Astrocyte (in vitro differentiated cells and primary cell): ENCODE measurements at regions not wholly inside any gene's neighbourhood (a gene's known extent, or its start where the extent isn't known, plus 50 kb on each side); places are given as distances from the start of the nearest gene placed in this dataset.

Experiments used
- DNase-seq: peaks from one replicate; pipeline ENCODE4 v3.0.0-alpha.2; 2010; ENCODE audit warnings: low read depth
- FAIRE-seq: peaks from 2 replicates; lab custom pipeline; 2011; peaks lifted over from hg19 to GRCh38; lab: Jason Lieb, UNC
- H2AFZ ChIP-seq: 2 replicates; pipeline ENCODE4 v1.6.0; 2012; ENCODE audit warnings: low read depth, low read length, inconsistent platforms
- H3K27ac ChIP-seq: 2 replicates; pipeline ENCODE4 v1.5.1; 2011; ENCODE audit warnings: low read depth, low read length, inconsistent platforms
- H3K27me3 ChIP-seq: 2 replicates; pipeline ENCODE4 v1.6.0; 2011; ENCODE audit warnings: low read length, inconsistent platforms; ENCODE audit not compliant: insufficient read depth
- H3K36me3 ChIP-seq: 2 replicates; pipeline ENCODE4 v1.5.1; 2011; ENCODE audit warnings: low read length, inconsistent platforms; ENCODE audit not compliant: insufficient read depth
- H3K4me1 ChIP-seq: 2 replicates; pipeline ENCODE4 v1.5.1; 2011; ENCODE audit warnings: low read length, inconsistent platforms; ENCODE audit not compliant: insufficient read depth
- H3K4me2 ChIP-seq: 2 replicates; pipeline ENCODE4 v1.6.0; 2012; ENCODE audit warnings: low read length, inconsistent platforms
- H3K4me3 ChIP-seq: 2 replicates; pipeline ENCODE4 v1.5.1; 2011; ENCODE audit warnings: low read depth, mild to moderate bottlenecking, low read length, inconsistent platforms; ENCODE audit not compliant: insufficient read depth
- H3K79me2 ChIP-seq: 2 replicates; pipeline ENCODE4 v1.6.0; 2012; ENCODE audit warnings: mild to moderate bottlenecking, low read length, inconsistent platforms; ENCODE audit not compliant: insufficient read depth
- H3K9ac ChIP-seq: 2 replicates; pipeline ENCODE4 v1.6.0; 2012; ENCODE audit warnings: mild to moderate bottlenecking, low read length, inconsistent platforms
- H3K9me3 ChIP-seq: 2 replicates; pipeline ENCODE4 v1.5.1; 2012; ENCODE audit warnings: low read depth, mild to moderate bottlenecking, low read length, inconsistent platforms; ENCODE audit not compliant: insufficient read depth
- H4K20me1 ChIP-seq: 2 replicates; pipeline ENCODE4 v1.6.0; 2012; ENCODE audit warnings: low read length, inconsistent platforms; ENCODE audit not compliant: insufficient read depth
- H3K27ac Mint-ChIP-seq: one replicate; pipeline ENCODE4 v1.8.0; 2021; ENCODE audit warnings: mild to moderate bottlenecking, mixed read lengths; ENCODE audit not compliant: unreplicated experiment
- H3K27me3 Mint-ChIP-seq: one replicate; pipeline ENCODE4 v1.8.0; 2021; ENCODE audit warnings: low read depth, mixed read lengths; ENCODE audit not compliant: unreplicated experiment
- H3K36me3 Mint-ChIP-seq: one replicate; pipeline ENCODE4 v1.8.0; 2021; ENCODE audit warnings: low read depth, mixed read lengths; ENCODE audit not compliant: unreplicated experiment
- H3K4me1 Mint-ChIP-seq: one replicate; pipeline ENCODE4 v1.8.0; 2021; ENCODE audit warnings: low read depth, mixed read lengths; ENCODE audit not compliant: unreplicated experiment
- H3K4me3 Mint-ChIP-seq: one replicate; pipeline ENCODE4 v1.8.0; 2021; ENCODE audit warnings: mild to moderate bottlenecking, moderate library complexity, mixed read lengths; ENCODE audit not compliant: unreplicated experiment
- H3K9me3 Mint-ChIP-seq: one replicate; pipeline ENCODE4 v1.8.0; 2021; ENCODE audit warnings: mild to moderate bottlenecking, mixed read lengths; ENCODE audit not compliant: unreplicated experiment
- EZH2 ChIP-seq: IDR thresholded peaks from 2 replicates; pipeline ENCODE4 v1.6.1; 2012; ENCODE audit warnings: mild to moderate bottlenecking, low read length, inconsistent platforms; ENCODE audit not compliant: insufficient read depth
- TF ChIP-seq, protein P1 (sequence below): IDR thresholded peaks from 2 replicates; pipeline ENCODE4 v1.5.1; 2011; ENCODE audit warnings: low read depth, mild to moderate bottlenecking, inconsistent platforms, low read length, moderate library complexity; ENCODE audit not compliant: insufficient read depth

- Mint-ChIP-seq H3K4me3 (no peak overlapping the region), H3K9me3 (no peaks in the 10 kb centered on the region), H3K4me1 (no peaks in the 10 kb centered on the region), H3K27ac (no peak overlapping the region), H3K36me3 (no peaks in the 10 kb centered on the region), H3K27me3 (peaks cover 15% of the 10 kb centered on the region)
- Histone ChIP-seq H3K79me2 (no peaks in the 10 kb centered on the region), H3K36me3 (no peaks in the 10 kb centered on the region), H3K4me3 (no peak overlapping the region), H3K4me1 (no peaks in the 10 kb centered on the region), H3K9ac (no peak overlapping the region), H4K20me1 (no peaks in the 10 kb centered on the region), H2AFZ (no peak overlapping the region), H3K9me3 (no peaks in the 10 kb centered on the region), H3K4me2 (no peak overlapping the region), H3K27ac (no peak overlapping the region), H3K27me3 (no peaks in the 10 kb centered on the region)
- TF ChIP-seq, protein P1, sequence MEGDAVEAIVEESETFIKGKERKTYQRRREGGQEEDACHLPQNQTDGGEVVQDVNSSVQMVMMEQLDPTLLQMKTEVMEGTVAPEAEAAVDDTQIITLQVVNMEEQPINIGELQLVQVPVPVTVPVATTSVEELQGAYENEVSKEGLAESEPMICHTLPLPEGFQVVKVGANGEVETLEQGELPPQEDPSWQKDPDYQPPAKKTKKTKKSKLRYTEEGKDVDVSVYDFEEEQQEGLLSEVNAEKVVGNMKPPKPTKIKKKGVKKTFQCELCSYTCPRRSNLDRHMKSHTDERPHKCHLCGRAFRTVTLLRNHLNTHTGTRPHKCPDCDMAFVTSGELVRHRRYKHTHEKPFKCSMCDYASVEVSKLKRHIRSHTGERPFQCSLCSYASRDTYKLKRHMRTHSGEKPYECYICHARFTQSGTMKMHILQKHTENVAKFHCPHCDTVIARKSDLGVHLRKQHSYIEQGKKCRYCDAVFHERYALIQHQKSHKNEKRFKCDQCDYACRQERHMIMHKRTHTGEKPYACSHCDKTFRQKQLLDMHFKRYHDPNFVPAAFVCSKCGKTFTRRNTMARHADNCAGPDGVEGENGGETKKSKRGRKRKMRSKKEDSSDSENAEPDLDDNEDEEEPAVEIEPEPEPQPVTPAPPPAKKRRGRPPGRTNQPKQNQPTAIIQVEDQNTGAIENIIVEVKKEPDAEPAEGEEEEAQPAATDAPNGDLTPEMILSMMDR: no peak
- no peak for TF ChIP-seq EZH2
- DNase-seq (no peak), FAIRE-seq (no peak)
Measured at GRCh38 chr10:124306520-124306919, 112.2 kb downstream of the OAT start.

- H3K27ac ChIP-seq: no peak overlapping the region
- DNase-seq: no peak
- no peaks in the 10 kb centered on the region for H3K9me3 ChIP-seq
- FAIRE-seq: no peak
- Mint-ChIP-seq H3K9me3 (peaks cover 4% of the 10 kb centered on the region), H3K27ac (no peak overlapping the region), H3K4me3 (no peak overlapping the region), H3K36me3 (no peaks in the 10 kb centered on the region), H3K27me3 (peaks cover 15% of the 10 kb centered on the region), H3K4me1 (no peaks in the 10 kb centered on the region)
- TF ChIP-seq EZH2: no peak
- TF ChIP-seq, protein P1: no peak
- no peaks in the 10 kb centered on the region for H3K79me2 ChIP-seq
- no peaks in the 10 kb centered on the region for H3K36me3 ChIP-seq
- H3K4me2 ChIP-seq: no peak overlapping the region
- no peak overlapping the region for H3K4me3 ChIP-seq
- no peaks in the 10 kb centered on the region for H3K27me3 ChIP-seq
- H3K9ac ChIP-seq: no peak overlapping the region
- no peaks in the 10 kb centered on the region for H4K20me1 ChIP-seq
- H3K4me1 ChIP-seq: no peaks in the 10 kb centered on the region
- H2AFZ ChIP-seq: no peak overlapping the region
Measured at GRCh38 chr10:124305984-124306383, 112.7 kb downstream of the OAT start.

DNA sequence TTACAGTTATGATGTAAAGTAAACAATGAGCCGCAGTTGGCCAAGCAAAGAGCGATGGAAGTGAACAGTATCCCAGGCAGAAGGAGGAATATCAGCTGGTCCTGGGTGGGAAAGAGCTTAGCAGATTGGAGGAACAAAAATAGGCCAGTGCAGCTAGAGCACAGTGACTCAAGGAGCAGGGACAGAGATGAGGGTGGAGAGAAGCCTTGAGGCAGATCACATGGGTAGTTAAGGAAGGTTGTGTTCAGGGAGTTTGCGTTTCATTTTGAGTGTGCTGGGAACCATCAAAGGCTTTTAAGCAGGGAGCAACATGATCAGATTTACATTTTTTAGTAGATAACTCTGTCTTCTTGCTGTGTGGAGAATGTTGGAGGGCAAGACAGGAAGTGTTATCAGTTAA, 113.6 kb downstream of the OAT start:
- Mint-ChIP-seq H3K36me3 (no peaks in the 10 kb centered on the region), H3K27ac (no peak overlapping the region), H3K27me3 (peaks cover 15% of the 10 kb centered on the region), H3K4me3 (no peak overlapping the region), H3K9me3 (peaks cover 12% of the 10 kb centered on the region), H3K4me1 (no peaks in the 10 kb centered on the region)
- no peak for DNase-seq
- no peak for FAIRE-seq
- H4K20me1 ChIP-seq: no peaks in the 10 kb centered on the region
- H3K4me2 ChIP-seq: no peak overlapping the region
- H3K27ac ChIP-seq: no peak overlapping the region
- H3K9ac ChIP-seq: no peak overlapping the region
- no peaks in the 10 kb centered on the region for H3K4me1 ChIP-seq
- TF ChIP-seq, protein P1: no peak
- no peak for TF ChIP-seq EZH2
- H3K79me2 ChIP-seq: no peaks in the 10 kb centered on the region
- no peak overlapping the region for H3K4me3 ChIP-seq
- H3K36me3 ChIP-seq: no peaks in the 10 kb centered on the region
- peaks cover 8% of the 10 kb centered on the region for H3K9me3 ChIP-seq
- no peaks in the 10 kb centered on the region for H3K27me3 ChIP-seq
- no peak overlapping the region for H2AFZ ChIP-seq
